CD4-positive, alpha-beta T cell treated with Interleukin-15 for 1 hour (primary cell): ENCODE measurements at regions not wholly inside any gene's neighbourhood (a gene's known extent, or its start where the extent isn't known, plus 50 kb on each side); places are given as distances from the start of the nearest gene placed in this dataset.

Source experiments
- DNase-seq: peaks from one replicate; pipeline ENCODE4 v3.0.0-alpha.2; 2020

- no peak for DNase-seq
These were observed 427.9 kb downstream of the TXNL1 start for GRCh38 chr18:56210520-56210919.

DNA sequence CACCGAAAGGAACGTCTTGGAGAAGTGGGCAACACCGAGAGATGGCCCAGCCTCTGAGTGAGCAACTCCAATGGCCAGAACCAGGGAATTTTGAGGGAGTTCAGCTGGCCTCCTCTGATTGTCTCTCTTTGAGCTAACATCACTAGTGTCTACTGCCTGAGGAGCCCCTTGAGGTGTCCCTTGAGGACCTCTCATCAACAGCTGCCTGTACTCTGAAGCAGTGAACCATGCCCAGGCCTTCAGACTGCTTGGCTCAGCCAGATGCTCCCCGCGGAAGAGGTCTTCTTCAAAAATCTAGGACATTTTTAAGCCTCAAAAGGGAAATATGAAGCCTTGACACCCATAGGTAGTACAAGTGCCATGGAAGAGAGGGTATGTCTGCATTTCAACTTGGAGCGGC is 430.4 kb downstream of the TXNL1 start:
- no peak for DNase-seq

- no peak for DNase-seq
These were observed 434.3 kb downstream of the TXNL1 start for GRCh38 chr18:56204052-56204451.

GRCh38 chr18:56202678-56203077 is 435.7 kb downstream of the TXNL1 start:
- DNase-seq = no peak

- no peak for DNase-seq
These were observed 437.9 kb downstream of the TXNL1 start for GRCh38 chr18:56200381-56200911.

GRCh38 chr18:56199580-56200330 is 438.6 kb downstream of the TXNL1 start:
- DNase-seq = no peak

DNA sequence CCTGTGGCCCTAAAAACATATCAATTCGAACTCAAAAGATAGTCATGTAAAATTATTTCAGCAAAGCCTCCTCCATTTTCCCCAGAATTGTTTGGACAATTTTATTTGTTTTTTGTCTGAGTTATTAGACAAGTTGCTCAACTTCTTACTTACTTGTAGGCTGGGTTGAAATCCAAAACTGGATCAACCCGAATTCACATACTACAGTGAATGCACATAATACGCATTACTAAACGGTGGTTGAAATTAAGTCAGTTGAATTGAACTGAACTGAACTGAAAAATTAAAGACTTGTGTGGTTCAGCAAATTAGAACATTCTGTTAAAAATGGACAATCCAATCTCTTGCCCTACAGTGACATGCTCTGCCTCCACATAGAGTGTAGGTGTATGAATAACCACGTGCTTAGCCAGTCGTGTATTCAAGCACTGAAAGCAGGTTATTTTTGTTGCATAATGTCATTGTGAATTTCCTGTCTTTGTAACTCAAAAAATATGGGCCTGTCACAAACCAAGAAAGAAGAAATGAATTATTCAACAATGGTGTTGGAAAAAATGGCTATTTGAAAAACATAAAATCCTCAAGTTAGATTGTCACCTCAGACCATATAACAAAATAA is 441.0 kb downstream of the TXNL1 start:
- no peak for DNase-seq

GRCh38 chr18:56196495-56197225 is 441.7 kb downstream of the TXNL1 start:
- DNase-seq = no peak

DNA sequence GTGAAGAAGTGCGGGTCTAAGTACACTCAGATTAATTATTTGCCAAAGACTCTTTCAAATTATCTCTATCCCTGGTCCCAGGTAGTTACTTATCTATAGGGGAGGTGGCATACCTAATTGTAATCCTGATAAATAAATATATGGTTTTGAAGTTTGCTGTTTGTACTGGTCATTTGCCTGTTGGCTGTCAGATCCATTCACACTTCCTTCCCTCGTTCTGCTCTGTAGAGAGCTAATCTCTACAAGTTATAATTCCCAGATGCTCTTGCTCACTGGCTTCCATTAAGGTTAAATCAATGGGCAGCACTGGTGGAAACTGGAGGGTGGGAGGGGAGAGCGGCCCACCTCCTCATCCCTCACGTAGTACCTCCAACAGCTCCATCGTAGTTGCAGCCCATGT is 447.1 kb downstream of the TXNL1 start:
- no peak for DNase-seq

- no peak for DNase-seq
These were observed 448.8 kb downstream of the TXNL1 start for GRCh38 chr18:56189615-56190014.

GRCh38 chr18:56188529-56189275 is 449.7 kb downstream of the TXNL1 start:
- DNase-seq = no peak

DNA sequence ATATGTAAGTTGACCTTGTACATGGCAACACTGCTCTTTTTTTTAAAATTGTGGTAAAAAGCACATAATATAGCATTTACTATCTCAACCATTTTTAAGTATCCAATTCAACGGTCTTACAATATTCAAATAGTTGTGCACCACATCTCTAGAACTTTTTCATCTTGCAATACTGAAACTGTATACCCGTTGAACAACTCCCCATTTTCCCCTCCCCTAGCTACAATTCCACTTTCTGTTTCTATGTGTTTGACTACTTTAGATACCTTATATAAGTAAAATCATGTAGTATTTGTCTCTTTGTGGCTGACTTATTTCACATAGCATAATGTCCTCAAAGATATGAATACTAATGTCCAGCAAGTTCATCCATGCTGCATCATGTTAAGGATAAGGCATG is 452.1 kb downstream of the TXNL1 start:
- DNase-seq = no peak

DNA sequence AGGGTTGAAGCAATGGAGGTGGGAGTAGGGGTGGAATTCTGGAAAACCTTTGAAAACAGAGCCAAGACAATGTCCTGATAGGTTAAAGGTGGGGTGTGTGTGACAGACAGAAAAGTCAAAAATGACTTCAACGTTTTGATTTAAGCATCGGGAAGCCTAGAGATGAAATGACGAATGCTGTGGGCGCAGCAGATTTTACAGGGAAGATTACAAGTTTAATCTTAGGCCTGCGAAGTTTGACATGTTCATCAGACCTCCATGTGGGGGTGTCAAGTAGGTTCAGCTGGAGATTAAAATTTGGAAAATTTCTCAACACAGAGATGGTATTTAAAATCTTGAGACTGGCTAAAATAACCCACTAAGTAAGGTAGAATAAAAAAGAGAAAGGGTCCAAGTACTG is 453.3 kb downstream of the TXNL1 start:
- no peak for DNase-seq

- no peak for DNase-seq
These were observed 461.6 kb downstream of the TXNL1 start for GRCh38 chr18:56176751-56177150.

- DNase-seq = no peak
These were observed 462.9 kb downstream of the TXNL1 start for GRCh38 chr18:56175330-56176001.

- no peak for DNase-seq
These were observed 464.7 kb downstream of the TXNL1 start for GRCh38 chr18:56173542-56174220.

DNA sequence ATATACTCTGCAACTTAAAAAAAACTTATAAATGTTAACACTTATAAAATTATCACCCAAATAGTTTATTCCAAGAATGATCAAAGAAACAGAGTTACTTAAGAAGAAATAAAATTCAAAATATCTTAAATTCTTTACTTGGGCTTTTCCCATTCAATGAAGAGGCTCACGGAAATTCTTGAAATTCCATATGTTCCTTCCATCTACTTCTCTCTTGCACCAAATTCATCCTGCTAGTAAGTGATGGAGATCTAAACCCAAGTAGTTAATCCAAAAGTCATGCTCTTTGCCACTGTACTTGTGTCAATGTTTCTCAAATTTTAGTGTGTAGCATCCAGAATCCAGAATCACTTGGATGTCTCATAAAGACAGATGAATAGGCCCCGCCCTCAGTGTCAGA is 465.9 kb downstream of the TXNL1 start:
- DNase-seq = no peak

GRCh38 chr18:56171848-56172247 is 466.5 kb downstream of the TXNL1 start:
- DNase-seq = no peak

GRCh38 chr18:56168049-56168781 is 470.2 kb downstream of the TXNL1 start:
- DNase-seq = no peak

- DNase-seq = no peak
These were observed 471.0 kb downstream of the TXNL1 start for GRCh38 chr18:56167366-56167765.

GRCh38 chr18:56166914-56167313 is 471.5 kb downstream of the TXNL1 start:
- DNase-seq = no peak
